ENCODE measurements at regions not wholly inside any gene's neighbourhood (a gene's known extent, or its start where the extent isn't known, plus 50 kb on each side); places are given as distances from the start of the nearest gene placed in this dataset.
"Not testable (repeated sequence)": the region's sequence is repeated elsewhere in the genome, so short reads cannot be mapped to it uniquely, and the experiment has no call there.

DNA sequence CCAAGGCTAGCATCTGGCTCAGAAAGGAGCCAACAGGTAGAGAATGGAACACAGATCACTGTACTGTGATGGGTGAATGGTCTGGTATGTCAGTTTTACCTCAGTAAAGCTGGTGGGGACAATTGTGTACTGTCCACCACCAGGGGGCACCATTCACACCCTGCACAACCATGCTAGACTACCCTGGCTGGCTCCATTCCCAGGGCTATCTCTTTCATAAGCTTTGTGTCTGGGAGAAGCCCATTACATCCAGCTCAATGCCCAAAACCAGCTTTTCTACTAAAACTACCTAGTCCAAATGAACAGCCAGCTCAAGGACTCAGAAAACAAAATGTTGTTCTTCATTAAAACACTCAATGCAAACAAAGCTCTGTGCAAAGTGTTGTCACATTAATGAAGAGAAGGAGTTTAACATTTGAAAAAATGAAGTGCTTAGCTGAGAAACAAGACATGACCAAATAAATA lies 62.0 kb upstream of the RASAL2 start:
- DNase-seq (ENCODE audit: low spot score), result peak; percentile 85

DNA sequence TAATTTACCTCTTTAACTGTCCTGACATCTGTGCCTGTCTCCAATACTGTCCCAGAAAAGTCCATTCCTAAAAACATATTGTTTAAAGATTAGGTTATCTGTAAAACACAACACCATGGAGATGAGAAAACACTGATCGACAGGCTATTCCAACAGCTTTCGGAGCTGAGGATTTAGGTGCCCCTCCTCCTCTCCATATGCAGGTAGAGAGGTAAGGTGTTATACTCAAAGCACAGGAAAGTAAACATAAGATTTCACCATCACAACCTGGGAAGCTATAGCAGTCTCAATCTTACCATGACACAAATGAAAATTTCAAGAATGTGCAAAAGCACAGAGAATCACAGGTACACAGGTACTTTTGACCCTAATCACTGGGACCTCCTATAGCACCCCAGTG lies 60.9 kb upstream of the RASAL2 start:
- no peak for DNase-seq (ENCODE audit: low spot score)
- TF ChIP-seq, protein P1, sequence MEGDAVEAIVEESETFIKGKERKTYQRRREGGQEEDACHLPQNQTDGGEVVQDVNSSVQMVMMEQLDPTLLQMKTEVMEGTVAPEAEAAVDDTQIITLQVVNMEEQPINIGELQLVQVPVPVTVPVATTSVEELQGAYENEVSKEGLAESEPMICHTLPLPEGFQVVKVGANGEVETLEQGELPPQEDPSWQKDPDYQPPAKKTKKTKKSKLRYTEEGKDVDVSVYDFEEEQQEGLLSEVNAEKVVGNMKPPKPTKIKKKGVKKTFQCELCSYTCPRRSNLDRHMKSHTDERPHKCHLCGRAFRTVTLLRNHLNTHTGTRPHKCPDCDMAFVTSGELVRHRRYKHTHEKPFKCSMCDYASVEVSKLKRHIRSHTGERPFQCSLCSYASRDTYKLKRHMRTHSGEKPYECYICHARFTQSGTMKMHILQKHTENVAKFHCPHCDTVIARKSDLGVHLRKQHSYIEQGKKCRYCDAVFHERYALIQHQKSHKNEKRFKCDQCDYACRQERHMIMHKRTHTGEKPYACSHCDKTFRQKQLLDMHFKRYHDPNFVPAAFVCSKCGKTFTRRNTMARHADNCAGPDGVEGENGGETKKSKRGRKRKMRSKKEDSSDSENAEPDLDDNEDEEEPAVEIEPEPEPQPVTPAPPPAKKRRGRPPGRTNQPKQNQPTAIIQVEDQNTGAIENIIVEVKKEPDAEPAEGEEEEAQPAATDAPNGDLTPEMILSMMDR (IDR thresholded peaks at IDR 0.05; ENCODE audit: extremely low read depth, missing control alignments), result no peak

More for the DNA sequence above, 62.0 kb upstream of the RASAL2 start:
- TF ChIP-seq, protein P1 (IDR thresholded peaks at IDR 0.05; ENCODE audit: extremely low read depth, missing control alignments), result peak; percentile 82

DNA sequence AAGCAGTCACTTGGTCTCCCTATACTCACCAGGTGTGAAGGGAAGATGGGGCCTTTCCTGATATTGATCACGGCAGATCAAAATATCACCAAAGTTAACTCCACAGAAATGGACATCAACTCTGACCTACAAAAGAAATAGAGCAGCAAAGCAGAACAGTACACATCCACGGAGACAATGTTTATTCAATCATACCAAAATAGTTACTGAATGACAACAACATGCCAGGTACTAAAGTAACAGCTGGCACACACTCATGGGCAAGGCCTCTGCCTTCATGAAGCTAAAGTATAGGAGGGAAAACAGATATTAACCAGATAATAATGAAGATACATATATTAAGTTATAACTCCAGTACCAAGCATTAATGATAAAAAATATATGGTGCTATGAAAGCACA lies 59.2 kb upstream of the RASAL2 start:
- TF ChIP-seq, protein P1 (IDR thresholded peaks at IDR 0.05; ENCODE audit: extremely low read depth, missing control alignments), result no peak
- no peak for DNase-seq (ENCODE audit: low spot score)

DNA sequence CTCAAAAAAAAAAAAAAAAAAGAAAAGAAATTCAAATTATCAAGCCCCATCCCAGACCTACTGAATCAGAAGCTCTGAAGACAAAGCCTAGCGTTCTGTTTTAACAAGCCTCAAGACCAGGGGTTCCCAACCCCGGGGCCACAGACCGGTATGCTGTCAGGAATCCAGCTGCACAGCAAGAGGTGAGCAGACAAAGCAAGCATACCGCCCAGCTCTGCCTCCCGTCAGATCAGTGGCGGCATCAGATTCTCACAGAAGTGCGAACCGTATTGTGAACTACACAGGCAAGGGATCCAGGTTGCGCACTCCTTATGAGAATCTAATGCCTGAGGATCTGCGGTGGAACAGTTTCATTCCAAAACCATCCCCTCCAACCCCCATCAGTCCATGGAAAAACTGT lies 57.8 kb upstream of the RASAL2 start:
- DNase-seq (ENCODE audit: low spot score), result no peak
- TF ChIP-seq, protein P1 (IDR thresholded peaks at IDR 0.05; ENCODE audit: extremely low read depth, missing control alignments), result no peak

DNA sequence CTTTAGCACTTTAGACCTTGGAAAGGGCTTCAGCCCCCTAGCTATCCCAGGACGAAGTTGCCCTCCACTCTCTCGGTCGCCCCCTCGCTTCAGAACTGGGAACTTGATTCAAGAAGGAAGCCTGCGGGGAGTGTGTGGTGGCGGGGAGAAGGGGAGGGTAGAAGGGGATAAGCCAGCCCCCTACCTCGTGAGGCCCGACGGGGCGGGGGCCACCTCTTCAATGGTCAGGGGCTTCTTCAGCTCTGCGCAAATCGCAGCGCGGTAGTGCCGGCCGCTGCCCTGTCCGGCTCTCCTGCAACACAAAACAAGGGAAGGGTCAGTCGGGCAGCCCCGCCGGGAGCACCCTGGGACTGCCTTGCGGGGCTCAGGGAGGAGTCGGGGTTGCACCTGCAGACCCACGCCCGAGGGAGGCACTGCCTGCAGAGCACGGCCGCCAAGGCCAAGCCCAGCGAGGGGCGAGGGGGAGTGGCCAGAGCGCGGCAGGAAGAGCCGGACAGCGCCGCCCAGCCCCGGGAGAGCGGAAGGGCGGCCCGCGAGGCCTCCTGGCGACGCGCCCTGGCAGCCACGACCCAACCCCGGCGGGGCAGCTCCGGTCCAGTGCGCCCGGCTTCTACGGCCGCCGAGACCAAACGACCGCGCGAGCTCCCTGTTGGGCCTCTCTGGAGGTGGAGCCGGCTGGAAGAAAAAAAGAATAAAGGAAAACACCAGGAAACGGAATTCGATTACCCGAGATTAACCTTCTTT lies 56.2 kb upstream of the RASAL2 start:
- TF ChIP-seq, protein P1 (IDR thresholded peaks at IDR 0.05; ENCODE audit: extremely low read depth, missing control alignments), result peak; percentile 20
- DNase-seq (ENCODE audit: low spot score), result no peak

DNA sequence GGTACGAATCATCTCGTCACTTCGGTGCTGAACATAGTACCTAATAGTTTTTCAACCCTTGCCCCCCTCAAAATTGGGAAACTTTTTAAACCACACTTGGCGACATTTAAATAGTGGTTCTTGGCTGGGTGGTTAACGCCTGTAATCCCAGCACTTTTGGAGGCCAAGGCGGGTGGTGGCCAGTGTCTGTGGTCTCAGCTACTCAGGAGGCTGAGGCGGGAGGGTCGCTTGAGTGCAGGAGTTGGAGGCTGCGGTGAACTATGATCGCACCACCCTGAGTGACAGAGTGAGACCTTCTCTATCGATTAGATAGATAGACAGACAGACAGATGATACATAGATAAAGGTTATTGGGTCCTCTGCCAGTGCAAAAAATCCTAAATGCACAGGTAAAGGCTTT lies 55.5 kb upstream of the RASAL2 start:
- DNase-seq (ENCODE audit: low spot score), result no peak
- TF ChIP-seq, protein P1 (IDR thresholded peaks at IDR 0.05; ENCODE audit: extremely low read depth, missing control alignments), result no peak

DNA sequence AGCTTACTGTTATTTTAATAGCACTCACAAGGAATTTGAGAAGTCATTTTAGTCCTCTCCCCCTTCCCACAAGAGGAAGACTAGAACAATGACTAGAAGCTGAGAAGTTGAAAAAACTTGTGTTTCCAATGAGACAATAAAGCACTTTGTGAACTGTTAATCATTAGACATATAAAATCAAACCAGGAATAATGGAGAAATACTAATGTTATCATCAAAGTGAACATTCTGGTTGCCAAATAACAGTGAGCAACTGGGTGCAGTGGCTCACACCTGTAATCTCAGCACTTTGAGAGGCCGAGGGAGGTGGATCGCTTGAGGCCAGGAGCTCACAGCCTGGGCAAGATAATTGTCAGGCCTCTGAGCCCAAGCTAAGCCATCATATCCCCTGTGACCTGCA lies 54.0 kb upstream of the RASAL2 start:
- TF ChIP-seq, protein P1 (IDR thresholded peaks at IDR 0.05; ENCODE audit: extremely low read depth, missing control alignments), result no peak
- DNase-seq (ENCODE audit: low spot score), result no peak

DNA sequence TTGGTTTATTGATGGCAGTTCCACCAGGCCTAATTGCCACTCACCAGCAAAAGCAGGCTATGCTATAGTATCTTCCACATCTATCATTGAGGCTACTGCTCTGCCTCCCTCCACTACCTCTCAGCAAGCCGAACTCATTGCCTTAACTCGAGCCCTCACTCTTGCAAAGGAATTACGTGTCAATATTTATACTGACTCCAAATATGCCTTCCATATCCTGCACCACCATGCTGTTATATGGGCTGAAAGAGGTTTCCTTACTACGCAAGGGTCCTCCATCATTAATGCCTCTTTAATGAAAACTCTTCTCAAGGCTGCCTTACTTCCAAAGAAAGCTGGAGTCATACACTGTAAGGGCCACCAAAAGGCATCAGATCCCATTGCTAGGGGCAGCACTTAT lies 50.0 kb upstream of the RASAL2 start:
- DNase-seq (ENCODE audit: low spot score), result not testable (repeated sequence)
